NK-92 (cell line): ENCODE measurements at regions not wholly inside any gene's neighbourhood (a gene's known extent, or its start where the extent isn't known, plus 50 kb on each side); places are given as distances from the start of the nearest gene placed in this dataset.

Source experiments
- DNase-seq: peaks from one replicate; lab custom pipeline; 2025; ENCODE audit not compliant: unreplicated experiment; lab: John Stamatoyannopoulos, UW

DNA sequence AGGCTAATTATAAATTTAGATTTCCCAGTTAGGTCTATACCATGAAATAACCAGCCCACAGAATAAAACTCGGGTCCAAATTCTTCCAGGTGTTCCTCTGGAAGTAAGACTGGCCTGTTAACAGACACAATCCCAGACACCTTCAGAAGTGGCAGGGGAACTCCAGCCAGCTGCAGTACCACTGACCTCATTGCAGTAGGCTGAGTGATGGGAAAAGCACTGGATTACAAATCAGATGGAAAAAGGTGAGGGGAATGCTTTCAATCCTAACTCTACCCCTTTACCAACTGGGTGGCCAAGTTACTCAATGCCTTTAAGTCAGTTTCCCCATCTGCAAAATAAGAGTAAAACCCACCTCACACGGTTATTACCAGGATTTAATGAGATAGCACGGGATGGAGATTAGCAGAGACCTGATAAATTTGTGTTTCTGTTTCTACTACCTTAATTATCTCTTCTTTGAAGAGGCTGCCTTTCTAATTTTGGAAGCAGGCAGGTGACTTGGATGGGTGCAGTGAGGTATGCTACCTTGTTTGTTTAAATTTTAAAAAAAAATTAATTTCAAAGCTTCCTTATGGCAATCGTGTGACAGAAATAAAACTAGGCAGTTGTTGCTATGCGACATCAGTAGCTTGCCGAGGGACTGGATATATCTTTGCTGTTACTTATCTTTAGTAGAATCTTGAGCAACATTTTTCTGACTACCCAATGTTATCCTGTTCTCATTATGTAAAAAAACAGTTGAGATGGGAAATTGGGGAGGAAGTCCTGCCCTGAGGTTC is 167.3 kb upstream of the GRIN2B start:
- no peak for DNase-seq

- no peak for DNase-seq
These were observed 172.4 kb upstream of the GRIN2B start for GRCh38 chr12:14153803-14154202.

GRCh38 chr12:14156606-14157005 is 175.2 kb upstream of the GRIN2B start:
- DNase-seq = no peak

DNA sequence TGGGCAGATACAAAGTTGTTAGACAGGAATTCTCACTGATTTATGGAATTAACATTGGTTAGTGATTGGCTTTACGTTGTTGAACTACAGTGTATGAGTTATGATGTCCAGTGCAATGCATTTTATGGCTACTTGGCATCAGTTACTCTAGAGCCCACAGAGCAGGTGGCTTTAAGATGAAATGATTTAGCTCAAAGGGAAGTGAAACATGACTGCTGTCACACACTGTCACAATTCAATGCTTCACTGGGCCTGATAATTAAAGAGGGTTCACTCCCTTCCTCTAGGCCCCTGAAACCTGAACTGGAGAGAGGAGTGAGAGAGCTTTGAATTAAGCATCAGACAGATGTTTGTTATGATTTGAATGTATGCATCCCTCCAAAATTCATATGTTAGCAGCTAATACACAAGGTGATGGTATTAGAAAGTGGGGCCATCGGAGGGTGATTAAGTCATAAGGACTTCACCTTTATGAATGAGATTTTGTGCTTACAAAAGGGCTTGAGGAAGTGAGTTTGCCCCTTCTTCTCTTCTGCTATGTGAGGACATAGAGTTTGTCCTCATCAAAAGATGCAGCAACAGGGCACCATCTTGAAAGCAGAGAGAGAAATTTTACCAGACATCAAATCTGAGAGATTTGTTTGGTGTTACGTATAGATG is 175.8 kb upstream of the GRIN2B start:
- DNase-seq = no peak

GRCh38 chr12:14164266-14164665 is 182.9 kb upstream of the GRIN2B start:
- DNase-seq = no peak

GRCh38 chr12:14167005-14167628 is 185.7 kb upstream of the GRIN2B start:
- DNase-seq = no peak

DNA sequence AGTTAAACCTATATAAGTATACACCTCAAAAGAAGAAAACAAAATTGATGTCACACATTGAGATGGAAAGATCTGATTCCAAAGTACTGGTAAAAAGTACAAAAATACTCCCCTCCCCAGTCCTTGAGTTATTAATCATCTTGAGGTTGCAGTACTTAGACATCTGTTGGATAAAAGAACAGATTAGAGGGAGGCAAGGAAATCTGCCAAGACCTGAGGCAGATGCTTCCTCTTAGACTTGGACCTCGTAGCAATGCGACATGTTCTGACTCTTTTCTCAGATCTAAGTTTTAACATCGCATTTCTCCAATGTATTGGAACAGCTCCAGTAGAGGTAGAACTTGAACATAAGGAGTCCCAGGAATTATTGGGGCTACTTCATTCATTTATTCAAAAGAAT is 187.9 kb upstream of the GRIN2B start:
- no peak for DNase-seq

DNA sequence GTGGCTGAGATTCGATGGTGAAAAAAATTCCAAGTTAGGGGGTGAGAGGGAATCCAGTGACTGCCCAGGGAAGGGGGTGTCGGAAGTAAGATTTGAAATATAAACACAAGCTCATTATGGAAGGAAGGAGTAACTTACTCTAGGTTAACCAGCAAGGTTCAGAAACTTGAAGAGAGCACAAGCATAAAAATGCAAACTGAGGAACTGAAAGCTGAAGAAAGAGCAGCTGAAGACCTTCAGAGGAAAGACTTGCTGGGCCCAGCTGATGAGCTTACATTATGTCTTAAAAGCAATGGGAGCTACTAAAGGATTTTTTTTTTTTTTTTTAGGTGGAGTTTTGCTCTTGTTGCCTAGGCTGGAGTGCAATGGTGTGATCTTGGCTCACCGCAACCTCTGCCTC is 189.7 kb upstream of the GRIN2B start:
- no peak for DNase-seq

- no peak for DNase-seq
These were observed 190.3 kb upstream of the ATF7IP start for GRCh38 chr12:14175206-14175605.

GRCh38 chr12:14185427-14186192 is 179.9 kb upstream of the ATF7IP start:
- DNase-seq = no peak

DNA sequence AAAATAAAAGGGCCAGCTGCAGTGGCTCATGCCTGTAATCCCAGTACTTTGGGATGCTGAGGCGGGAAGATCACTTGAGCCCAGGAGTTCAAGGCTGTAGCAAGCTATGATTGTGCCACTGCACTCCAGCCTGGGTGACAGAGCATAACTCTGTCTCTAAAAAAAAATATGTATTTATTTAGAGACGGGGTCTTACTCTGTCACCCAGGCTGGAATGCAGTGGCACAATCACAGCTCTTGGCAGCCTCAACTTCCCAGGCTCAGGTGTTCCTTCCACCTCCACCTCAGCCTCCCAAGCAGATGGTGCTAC is 179.3 kb upstream of the ATF7IP start:
- no peak for DNase-seq

- DNase-seq = no peak
These were observed 178.5 kb upstream of the ATF7IP start for GRCh38 chr12:14187002-14187401.

DNA sequence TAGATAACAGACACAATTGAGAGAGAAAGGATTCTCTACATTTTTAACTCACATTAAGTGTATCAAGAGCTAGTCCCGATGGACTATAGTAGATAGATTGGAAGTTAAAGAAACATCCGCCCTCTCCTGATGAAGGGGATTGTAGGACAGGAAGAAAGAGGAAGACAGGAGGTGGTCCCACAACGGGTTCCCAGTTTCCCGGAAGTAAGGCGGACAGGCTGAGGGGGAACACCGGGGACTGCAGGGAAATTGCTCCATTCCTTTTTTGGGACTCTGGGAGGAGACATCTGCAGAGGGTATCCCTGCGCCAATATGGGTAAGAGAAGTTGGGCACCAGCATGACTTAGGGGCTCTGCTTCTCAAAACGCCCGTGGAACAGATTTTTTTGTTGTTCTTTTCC is 177.5 kb upstream of the ATF7IP start:
- DNase-seq = no peak

GRCh38 chr12:14188744-14189143 is 176.7 kb upstream of the ATF7IP start:
- no peak for DNase-seq

DNA sequence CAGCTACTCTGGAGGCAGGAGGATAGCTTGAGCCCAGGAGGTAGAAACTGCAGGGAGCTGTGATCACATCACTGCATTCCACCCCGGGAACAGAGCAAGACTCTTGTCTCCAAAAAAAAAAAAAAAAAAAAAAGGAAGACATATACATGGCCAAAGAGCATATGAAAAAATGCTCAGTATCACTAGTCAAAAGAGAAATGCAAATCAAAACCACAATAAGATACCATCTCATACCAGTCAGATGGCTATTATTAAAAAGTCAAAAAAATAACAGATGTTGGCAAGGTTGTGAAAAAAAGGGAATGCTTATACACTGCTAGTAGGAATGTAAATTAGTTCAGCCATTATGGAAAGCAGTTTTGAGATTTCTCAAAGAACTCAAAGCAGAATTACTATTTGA is 174.8 kb upstream of the ATF7IP start:
- no peak for DNase-seq

DNA sequence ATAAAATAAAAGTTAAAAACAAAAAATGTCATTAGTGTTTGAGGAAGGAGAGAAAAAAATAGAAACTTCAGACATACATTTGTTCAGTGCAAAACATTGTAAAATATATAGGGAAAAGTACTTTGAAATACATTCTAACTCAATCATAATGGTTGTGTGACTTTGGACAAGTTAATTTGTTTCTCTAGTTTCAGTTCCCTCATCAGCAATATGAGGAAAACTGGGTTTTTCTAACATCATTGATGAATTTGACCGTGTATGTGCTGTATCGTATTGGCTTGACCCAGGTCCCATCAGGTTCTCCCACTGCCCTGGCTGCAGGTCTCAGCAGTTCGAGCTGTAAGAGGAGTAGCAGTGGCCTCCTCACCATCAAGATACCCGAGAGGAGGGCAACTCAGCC is 173.9 kb upstream of the ATF7IP start:
- DNase-seq = no peak

- DNase-seq = no peak
These were observed 171.8 kb upstream of the ATF7IP start for GRCh38 chr12:14193639-14194038.

DNA sequence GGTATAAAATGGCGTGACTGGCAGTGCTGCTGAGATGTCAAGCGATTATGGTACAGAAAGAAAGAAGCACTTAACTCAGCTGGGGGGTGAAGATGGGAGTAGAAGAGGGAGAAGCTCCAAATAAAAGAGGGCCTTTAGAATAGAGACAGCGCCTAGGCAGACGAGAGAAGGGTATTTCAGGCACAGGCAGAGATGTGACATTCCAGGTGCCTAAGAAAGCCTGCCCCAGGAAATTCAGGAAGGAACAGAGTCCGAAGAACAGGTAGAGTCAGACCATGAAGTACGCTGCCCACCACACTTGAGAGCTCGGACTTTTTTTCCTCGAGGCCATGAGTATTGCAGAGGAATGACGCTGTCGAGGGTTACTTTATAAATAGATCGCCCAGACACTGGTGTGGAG is 170.9 kb upstream of the ATF7IP start:
- no peak for DNase-seq

DNA sequence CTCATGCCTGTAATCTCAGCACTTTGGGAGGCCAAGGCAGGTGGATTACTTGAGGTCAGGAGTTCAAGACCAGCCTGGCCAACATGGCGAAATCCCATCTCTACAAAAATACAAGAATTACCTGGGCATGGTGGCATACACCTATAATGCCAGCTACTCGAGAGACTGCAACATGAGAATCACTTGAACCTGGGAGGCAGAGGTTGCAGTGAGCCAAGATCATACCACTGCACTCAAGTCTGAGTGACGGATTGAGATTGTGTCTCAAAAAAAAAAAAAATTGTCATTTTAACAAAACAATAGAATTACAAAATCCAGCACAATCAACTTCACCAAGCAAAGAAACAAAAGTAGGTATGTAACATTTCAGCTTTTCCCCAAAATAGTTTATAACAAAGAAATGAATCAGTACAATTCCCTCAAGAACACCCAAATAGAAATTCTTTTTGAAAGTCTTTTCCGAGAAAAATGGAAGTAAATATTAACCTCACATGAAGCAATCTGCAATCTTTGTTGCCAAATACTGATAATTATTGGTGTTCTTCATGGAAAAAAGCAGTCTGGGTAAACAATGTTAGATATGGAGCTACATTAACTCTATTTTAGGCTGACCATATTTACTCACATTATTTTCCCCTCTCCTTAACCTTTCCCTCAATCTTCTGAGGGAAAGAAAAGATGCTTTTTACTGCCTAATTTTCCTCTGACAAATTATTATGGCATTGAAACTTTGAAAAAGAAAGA is 165.9 kb upstream of the ATF7IP start:
- no peak for DNase-seq

DNA sequence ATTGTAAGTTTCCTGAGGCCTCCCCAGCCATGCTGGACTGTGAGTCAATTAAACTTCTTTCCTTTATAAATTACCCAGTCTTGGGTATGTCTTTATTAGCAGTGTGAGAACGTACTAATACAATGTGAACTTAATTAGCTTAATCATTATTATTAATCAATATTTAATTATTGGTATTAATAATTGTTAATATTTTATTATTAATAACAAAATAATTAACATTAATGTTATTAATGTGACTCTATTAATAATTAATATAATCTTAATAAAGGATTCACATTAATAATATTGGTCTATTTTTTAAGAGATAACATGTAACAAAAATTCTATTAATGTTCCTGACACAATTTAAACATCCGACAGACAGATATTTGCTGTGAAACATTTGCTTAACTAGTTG is 164.9 kb upstream of the ATF7IP start:
- DNase-seq = no peak

DNA sequence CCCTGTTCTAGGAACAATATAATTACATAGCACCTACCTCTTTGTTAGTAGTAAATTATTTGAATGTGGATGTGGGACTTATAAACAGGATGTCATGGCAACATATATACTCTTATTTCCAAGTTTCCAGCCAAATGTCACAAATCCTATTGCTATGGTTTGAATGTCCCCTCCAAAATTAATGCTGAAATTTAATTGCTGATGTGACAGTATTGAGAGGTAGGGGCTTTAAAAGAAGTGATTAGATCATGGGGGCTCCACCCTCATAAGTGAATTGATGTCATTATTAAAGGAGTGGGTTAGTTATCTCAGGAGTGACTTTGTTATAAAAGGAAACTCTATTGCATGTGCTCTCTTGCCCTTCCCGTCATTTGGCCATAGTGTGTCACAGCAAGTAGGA is 164.2 kb upstream of the ATF7IP start:
- no peak for DNase-seq
